H9 (cell line): ENCODE measurements at regions not wholly inside any gene's neighbourhood (a gene's known extent, or its start where the extent isn't known, plus 50 kb on each side); places are given as distances from the start of the nearest gene placed in this dataset.

Experiments used
- DNase-seq: peaks from one replicate; pipeline ENCODE4 v3.0.0-alpha.2; 2017
- H2AFZ ChIP-seq: one replicate; pipeline ENCODE4 v1.6.1; 2013; ENCODE audit warnings: mild to moderate bottlenecking, low read length, control low read depth, moderate library complexity
- H2AK5ac ChIP-seq: 2 replicates; pipeline ENCODE4 v1.6.1; 2013; ENCODE audit warnings: low read length, control low read depth, mixed read lengths; ENCODE audit not compliant: insufficient read length
- H2BK120ac ChIP-seq: one replicate; pipeline ENCODE4 v1.6.1; 2013; ENCODE audit warnings: low read depth, mild to moderate bottlenecking, low read length, control low read depth, inconsistent platforms; ENCODE audit not compliant: poor library complexity, severe bottlenecking
- H2BK12ac ChIP-seq: 2 replicates; pipeline ENCODE4 v1.6.1; 2013; ENCODE audit warnings: low read length, control low read depth, mixed read lengths, low read depth; ENCODE audit not compliant: insufficient read length
- H2BK15ac ChIP-seq: 2 replicates; pipeline ENCODE4 v1.6.1; 2013; ENCODE audit warnings: low read depth, low read length, control low read depth
- H2BK20ac ChIP-seq: one replicate; pipeline ENCODE4 v1.6.1; 2013; ENCODE audit warnings: low read depth, mild to moderate bottlenecking, low read length, control low read depth, inconsistent platforms; ENCODE audit not compliant: poor library complexity, severe bottlenecking
- H2BK5ac ChIP-seq: 2 replicates; pipeline ENCODE4 v1.6.1; 2013; ENCODE audit warnings: low read length, control low read depth, mixed read lengths; ENCODE audit not compliant: insufficient read length
- H3K14ac ChIP-seq: 2 replicates; pipeline ENCODE4 v1.6.1; 2013; ENCODE audit warnings: low read length, control low read depth; ENCODE audit not compliant: insufficient read depth
- H3K18ac ChIP-seq: 2 replicates; pipeline ENCODE4 v1.6.1; 2013; ENCODE audit warnings: low read depth, mild to moderate bottlenecking, mixed read lengths, low read length, control low read depth; ENCODE audit not compliant: insufficient read length
- H3K23ac ChIP-seq: 2 replicates; pipeline ENCODE4 v1.6.1; 2013; ENCODE audit warnings: low read length, control low read depth, mixed read lengths, low read depth; ENCODE audit not compliant: insufficient read length
- H3K23me2 ChIP-seq: 2 replicates; pipeline ENCODE4 v1.6.1; 2013; ENCODE audit warnings: low read depth, mild to moderate bottlenecking, mixed read lengths, low read length, control low read depth; ENCODE audit not compliant: insufficient read length, poor library complexity, severe bottlenecking
- H3K27ac ChIP-seq: 2 replicates; pipeline ENCODE4 v1.5.1; 2013; ENCODE audit warnings: low read length, control low read depth, mixed read lengths, low read depth; ENCODE audit not compliant: insufficient read length
- H3K27me3 ChIP-seq: 2 replicates; pipeline ENCODE4 v1.6.1; 2013; ENCODE audit warnings: low read length, control low read depth, inconsistent platforms; ENCODE audit not compliant: insufficient read depth
- H3K4ac ChIP-seq: 2 replicates; pipeline ENCODE4 v1.6.1; 2013; ENCODE audit warnings: low read depth, mild to moderate bottlenecking, control low read depth, inconsistent platforms, low read length, moderate library complexity
- H3K4me1 ChIP-seq: 2 replicates; pipeline ENCODE4 v1.6.1; 2013; ENCODE audit warnings: low read length, control low read depth, inconsistent platforms; ENCODE audit not compliant: insufficient read depth
- H3K4me2 ChIP-seq: 2 replicates; pipeline ENCODE4 v1.6.1; 2013; ENCODE audit warnings: low read length, control low read depth, mixed read lengths; ENCODE audit not compliant: insufficient read length, insufficient read depth
- H3K56ac ChIP-seq: 2 replicates; pipeline ENCODE4 v1.6.1; 2013; ENCODE audit warnings: low read depth, mild to moderate bottlenecking, mixed read lengths, low read length, control low read depth; ENCODE audit not compliant: insufficient read length
- H3K79me1 ChIP-seq: 2 replicates; pipeline ENCODE4 v1.6.1; 2013; ENCODE audit warnings: low read depth, mild to moderate bottlenecking, moderate library complexity, low read length, control low read depth, inconsistent platforms; ENCODE audit not compliant: insufficient read depth, poor library complexity, severe bottlenecking
- H3K79me2 ChIP-seq: 2 replicates; pipeline ENCODE4 v1.6.1; 2013; ENCODE audit warnings: low read length, control low read depth, inconsistent platforms; ENCODE audit not compliant: insufficient read depth
- H3K9ac ChIP-seq: 2 replicates; pipeline ENCODE4 v1.6.1; 2013; ENCODE audit warnings: low read length, control low read depth, mixed read lengths; ENCODE audit not compliant: insufficient read length; ENCODE audit errors: extremely low read depth
- H3K9me3 ChIP-seq: one replicate; pipeline ENCODE4 v1.6.1; 2013; ENCODE audit warnings: low read depth, low read length, inconsistent platforms; ENCODE audit not compliant: control insufficient read depth
- H3T11ph ChIP-seq: one replicate; pipeline ENCODE4 v1.6.1; 2013; ENCODE audit warnings: mild to moderate bottlenecking, low read length, control low read depth, inconsistent platforms
- H4K20me1 ChIP-seq: one replicate; pipeline ENCODE4 v1.6.1; 2013; ENCODE audit not compliant: control insufficient read depth, insufficient read length, insufficient read depth
- H4K5ac ChIP-seq: 2 replicates; pipeline ENCODE4 v1.6.1; 2013; ENCODE audit warnings: low read depth, mild to moderate bottlenecking, mixed read lengths, low read length, control low read depth; ENCODE audit not compliant: insufficient read length
- H4K8ac ChIP-seq: replicated peaks from 2 replicates; pipeline ENCODE4 v1.6.1; 2013; ENCODE audit warnings: low read length, control low read depth, mixed read lengths, low read depth; ENCODE audit not compliant: insufficient read length
- H4K91ac ChIP-seq: 2 replicates; pipeline ENCODE4 v1.6.1; 2013; ENCODE audit warnings: low read depth, mild to moderate bottlenecking, moderate library complexity, mixed read lengths, low read length, control low read depth; ENCODE audit not compliant: insufficient read length
- H3K27ac Mint-ChIP-seq, 3 experiments: 2 replicates in 2 of 3; 3 replicates in 1 of 3; pipeline ENCODE4 v1.8.0; 2020 to 2021; ENCODE audit warnings: mixed read lengths in 3 of 3, mild to moderate bottlenecking in 1 of 3, moderate library complexity in 1 of 3
- H3K27me3 Mint-ChIP-seq: 2 replicates; pipeline ENCODE4 v1.8.0; 2021; ENCODE audit warnings: low read depth, mild to moderate bottlenecking, moderate library complexity, mixed read lengths
- H3K36me3 Mint-ChIP-seq, 3 experiments: 2 replicates in 2 of 3; 3 replicates in 1 of 3; pipeline ENCODE4 v1.8.0; 2020 to 2021; ENCODE audit warnings: low read depth in 3 of 3, mixed read lengths in 3 of 3; ENCODE audit not compliant: insufficient read depth in 1 of 3
- H3K4me1 Mint-ChIP-seq, 2 experiments: 2 replicates each; pipeline ENCODE4 v1.8.0; 2020; ENCODE audit warnings: mixed read lengths in 2 of 2
- H3K4me3 Mint-ChIP-seq, 2 experiments: 2 replicates in 1 of 2; 3 replicates in 1 of 2; pipeline ENCODE4 v1.8.0; 2020 to 2021; ENCODE audit warnings: mild to moderate bottlenecking in 2 of 2, mixed read lengths in 2 of 2, moderate library complexity in 1 of 2
- H3K9me3 Mint-ChIP-seq, 2 experiments: 2 replicates in 1 of 2; 3 replicates in 1 of 2; pipeline ENCODE4 v1.8.0; 2020; ENCODE audit warnings: mild to moderate bottlenecking in 2 of 2, mixed read lengths in 2 of 2, moderate library complexity in 1 of 2
- WGBS: extraction: QIAGEN DNeasy Blood & Tissue Kit; methylation state at CpG from one replicate; pipeline ENCODE4 v1.1.7; 2013; ENCODE audit warnings: missing lambda C conversion rate, low lambda C conversion rate, mixed read lengths; ENCODE audit not compliant: insufficient read length; ENCODE audit errors: extremely low coverage; 5-methylcytosine and 5-hydroxymethylcytosine counted together
- TF ChIP-seq, protein P1 (sequence below): fragments of 200-600 bp; sonication (generic); conservative IDR thresholded peaks from 3 replicates; pipeline ENCODE4 v1.8.0; 2021; ENCODE audit warnings: antibody characterized with exemption, mild to moderate bottlenecking

DNA sequence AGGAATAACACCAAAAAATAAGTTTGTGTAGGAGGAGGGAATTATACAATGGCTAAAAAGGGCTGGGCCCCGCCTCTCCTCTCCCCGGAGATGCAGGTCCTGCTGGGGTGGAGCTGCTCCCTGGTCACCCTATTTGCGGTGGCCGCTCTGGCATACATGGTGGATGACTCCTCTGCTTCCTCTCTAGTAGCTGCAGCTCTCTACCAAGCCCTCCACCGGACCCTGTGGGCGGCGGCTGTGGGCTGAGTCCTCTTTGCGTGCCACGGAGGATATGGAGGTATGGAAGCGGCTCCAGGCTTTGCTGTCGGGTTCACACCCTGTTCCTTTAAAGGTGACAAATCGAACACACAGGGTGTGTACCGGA lies 77.1 kb upstream of the SEC11C start:
- Histone ChIP-seq H3K4me1 (no peaks in the 10 kb centered on the region), H3K79me1 (no peaks in the 10 kb centered on the region), H3K4me2 (no peak overlapping the region), H3K79me2 (no peaks in the 10 kb centered on the region), H4K5ac (no peak overlapping the region), H3K14ac (no peak overlapping the region), H3T11ph (no peak overlapping the region), H3K23me2 (no peaks in the 10 kb centered on the region), H3K23ac (no peak overlapping the region), H3K4ac (no peak overlapping the region), H2BK12ac (no peak overlapping the region), H2BK15ac (no peak overlapping the region), H2BK120ac (no peak overlapping the region), H3K27ac (no peak overlapping the region), H4K20me1 (no peaks in the 10 kb centered on the region), H3K56ac (no peak overlapping the region), H3K18ac (no peak overlapping the region), H4K91ac (no peak overlapping the region), H2BK5ac (no peak overlapping the region), H2BK20ac (no peak overlapping the region), H2AK5ac (no peak overlapping the region), H3K27me3 (no peaks in the 10 kb centered on the region), H2AFZ (no peak overlapping the region), H4K8ac (no peak overlapping the region), H3K9me3 (no peaks in the 10 kb centered on the region), H3K9ac (no peak overlapping the region)
- TF ChIP-seq, protein P1, sequence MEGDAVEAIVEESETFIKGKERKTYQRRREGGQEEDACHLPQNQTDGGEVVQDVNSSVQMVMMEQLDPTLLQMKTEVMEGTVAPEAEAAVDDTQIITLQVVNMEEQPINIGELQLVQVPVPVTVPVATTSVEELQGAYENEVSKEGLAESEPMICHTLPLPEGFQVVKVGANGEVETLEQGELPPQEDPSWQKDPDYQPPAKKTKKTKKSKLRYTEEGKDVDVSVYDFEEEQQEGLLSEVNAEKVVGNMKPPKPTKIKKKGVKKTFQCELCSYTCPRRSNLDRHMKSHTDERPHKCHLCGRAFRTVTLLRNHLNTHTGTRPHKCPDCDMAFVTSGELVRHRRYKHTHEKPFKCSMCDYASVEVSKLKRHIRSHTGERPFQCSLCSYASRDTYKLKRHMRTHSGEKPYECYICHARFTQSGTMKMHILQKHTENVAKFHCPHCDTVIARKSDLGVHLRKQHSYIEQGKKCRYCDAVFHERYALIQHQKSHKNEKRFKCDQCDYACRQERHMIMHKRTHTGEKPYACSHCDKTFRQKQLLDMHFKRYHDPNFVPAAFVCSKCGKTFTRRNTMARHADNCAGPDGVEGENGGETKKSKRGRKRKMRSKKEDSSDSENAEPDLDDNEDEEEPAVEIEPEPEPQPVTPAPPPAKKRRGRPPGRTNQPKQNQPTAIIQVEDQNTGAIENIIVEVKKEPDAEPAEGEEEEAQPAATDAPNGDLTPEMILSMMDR = no peak
- no peak for DNase-seq
- Mint-ChIP-seq H3K4me3 (no peak overlapping the region), H3K9me3 (no peaks in the 10 kb centered on the region; a peak in 1 of 5 replicates), H3K4me1 (peaks cover 0 to 5% of the 10 kb centered on the region in 2 experiments; a peak in 2 of 4 replicates), H3K27me3 (no peaks in the 10 kb centered on the region), H3K27ac (no peak overlapping the region), H3K36me3 (no peaks in the 10 kb centered on the region)
- no CpG with 5 or more reads among the region's 13 CpGs for WGBS
